ENCODE measurements at regions not wholly inside any gene's neighbourhood (a gene's known extent, or its start where the extent isn't known, plus 50 kb on each side); places are given as distances from the start of the nearest gene placed in this dataset.

DNA sequence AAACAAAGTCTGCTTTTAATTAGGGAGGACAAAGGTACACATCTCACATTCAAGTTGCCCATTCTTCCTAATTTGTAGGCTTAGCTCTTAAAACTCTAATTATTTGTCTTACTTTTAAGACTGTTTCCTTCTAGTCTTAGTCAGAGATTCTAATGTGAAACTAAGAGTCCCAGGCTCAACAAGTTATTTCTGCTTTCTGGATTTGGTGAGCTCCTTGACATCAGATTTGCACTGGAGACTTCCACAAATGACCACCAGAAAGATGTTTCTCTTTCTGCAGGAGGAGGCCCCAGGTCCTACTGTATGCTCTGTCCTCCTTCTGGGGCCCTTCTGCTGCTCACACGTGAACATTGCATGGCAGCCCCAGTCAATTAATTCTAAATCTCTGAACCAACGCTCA lies 194.2 kb upstream of the JUN start:
- DNase-seq = no peak

DNA sequence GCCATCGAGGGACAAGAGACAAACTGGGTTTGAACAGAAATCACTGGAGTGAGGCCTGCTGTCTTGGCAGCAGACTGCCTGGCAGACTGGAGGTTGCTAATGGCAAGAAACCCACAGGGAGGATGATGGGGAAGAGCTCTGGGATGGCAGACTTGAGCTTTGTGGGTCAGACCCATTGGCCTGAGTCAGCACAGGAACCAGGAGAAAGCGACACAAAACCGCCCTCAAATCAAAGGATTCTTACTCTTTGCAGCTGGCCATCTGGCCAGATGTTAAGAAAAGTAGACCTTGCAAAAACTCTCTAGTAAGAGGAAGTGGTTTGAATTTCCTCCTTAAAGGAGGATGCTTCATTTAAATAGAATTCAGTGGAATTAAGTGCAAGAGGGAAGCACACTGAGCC lies 195.2 kb upstream of the JUN start:
- no peak for DNase-seq

DNA sequence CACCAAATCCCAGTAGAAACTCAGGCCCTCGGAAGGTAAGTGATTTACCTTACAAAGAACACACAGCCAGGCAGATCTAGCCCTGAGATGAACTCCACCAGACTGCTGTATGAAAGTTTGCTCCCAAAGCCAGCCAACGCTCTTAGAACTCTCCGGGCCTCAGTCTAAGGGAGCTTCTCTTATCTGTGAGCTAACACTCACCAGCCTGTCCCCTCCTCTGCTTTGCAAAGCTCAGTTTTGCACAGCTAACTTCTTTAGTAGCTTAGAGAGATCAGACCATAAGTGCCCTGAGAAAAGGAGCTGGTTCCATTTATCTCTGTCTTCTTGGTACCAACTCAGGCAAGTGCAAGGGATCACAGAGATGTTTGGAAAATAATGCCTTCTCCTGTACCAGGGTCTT lies 195.8 kb upstream of the JUN start:
- DNase-seq = no peak

DNA sequence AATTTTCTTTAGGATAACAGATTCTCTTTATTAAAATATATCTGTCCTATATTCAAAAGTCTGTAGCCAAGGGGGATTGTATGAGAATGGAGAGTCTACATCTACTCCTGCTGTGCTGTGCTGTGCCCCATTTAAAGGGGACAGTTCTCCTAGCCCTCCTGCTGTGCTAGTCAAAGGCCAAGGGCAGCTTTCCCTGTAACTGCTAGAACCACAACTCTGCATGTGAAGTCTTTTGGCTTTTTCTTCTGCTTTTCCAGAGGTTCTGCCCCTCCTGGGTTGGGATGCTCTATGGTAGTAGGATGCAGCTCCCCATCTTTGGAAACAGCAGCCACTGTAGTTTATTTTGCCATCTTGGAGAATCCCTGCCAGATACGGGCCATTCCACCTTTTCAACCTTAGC lies 197.5 kb upstream of the JUN start:
- no peak for DNase-seq

DNA sequence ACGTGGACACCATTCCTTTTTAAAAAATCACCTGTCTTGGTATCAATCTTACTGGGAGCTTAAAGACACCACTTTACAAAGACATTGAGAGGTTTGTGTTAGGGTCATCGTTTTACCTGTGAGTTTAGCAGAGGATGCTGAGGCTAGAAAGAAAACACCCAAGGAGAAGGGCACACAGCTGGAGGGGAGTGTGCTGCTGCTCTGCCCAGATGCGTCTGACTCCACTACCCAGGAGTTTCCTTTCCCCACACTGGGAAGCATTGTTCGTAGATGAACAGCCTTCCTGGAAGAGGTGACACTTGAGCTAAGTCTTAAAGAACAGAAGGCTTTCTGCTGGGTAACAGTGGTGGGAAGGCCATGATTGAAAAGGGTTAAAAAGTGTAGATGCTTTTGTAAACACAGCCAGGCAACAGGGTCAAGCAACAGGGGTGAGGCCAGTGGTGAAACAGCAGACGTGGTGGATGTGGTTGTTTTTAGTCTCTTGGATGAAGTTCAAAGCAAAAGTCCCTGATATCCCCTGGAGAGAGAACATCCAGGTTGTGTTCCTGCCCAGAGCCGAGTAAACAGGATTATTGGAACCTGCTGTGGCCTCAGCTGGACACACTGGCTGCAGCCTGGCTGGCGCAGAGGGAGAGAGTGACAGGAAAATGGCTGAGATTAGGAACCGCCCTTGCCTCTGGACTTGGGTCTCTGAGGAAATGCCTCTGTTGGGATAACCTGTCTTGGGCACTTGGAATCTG lies 198.6 kb upstream of the JUN start:
- no peak for DNase-seq

DNA sequence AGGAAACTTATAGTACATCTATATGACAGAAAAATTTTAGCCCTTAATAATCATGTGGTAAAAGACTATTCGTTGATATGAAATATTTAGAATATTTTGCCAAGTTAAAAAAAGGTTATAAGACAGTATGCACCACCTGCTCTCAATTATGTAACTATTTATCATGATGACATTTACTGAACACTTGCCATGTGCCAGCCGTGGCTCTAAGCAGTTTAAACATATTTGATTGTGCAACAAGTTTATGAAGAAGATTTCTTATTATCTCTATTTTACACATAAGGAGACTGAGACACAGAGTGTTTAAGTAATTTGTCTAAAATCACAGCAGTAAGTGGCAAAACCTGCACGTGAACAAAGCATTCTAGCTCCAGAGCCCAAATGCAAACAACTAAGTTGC lies 199.3 kb upstream of the JUN start:
- DNase-seq = no peak

DNA sequence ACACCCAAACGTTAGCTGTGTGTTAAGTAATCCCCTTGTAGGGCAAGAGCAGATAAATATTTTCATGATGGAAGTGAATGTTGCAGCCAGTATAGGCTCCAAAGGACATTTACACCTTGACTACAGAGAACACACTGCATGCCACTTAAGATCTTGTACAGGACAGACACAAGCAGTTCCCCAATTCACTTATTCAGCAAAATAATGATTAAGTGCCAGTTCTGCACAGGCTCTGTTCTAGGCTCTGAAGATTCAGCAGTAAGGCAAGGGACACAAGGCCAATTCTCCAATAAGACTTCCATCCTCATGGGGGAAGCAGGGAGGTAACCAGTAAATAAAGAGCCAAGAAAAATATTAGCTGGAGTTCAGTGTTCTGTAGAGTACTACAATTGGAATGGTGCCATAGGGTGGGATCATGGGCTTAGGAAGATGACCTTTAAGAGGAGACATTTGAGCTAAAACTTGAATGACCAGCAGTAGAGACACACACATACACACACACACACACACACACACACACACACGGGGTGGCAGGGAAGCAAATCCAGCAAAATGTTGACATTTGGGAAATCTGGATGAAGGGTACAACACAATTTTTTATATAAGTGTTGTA lies 199.9 kb upstream of the JUN start:
- DNase-seq = no peak

DNA sequence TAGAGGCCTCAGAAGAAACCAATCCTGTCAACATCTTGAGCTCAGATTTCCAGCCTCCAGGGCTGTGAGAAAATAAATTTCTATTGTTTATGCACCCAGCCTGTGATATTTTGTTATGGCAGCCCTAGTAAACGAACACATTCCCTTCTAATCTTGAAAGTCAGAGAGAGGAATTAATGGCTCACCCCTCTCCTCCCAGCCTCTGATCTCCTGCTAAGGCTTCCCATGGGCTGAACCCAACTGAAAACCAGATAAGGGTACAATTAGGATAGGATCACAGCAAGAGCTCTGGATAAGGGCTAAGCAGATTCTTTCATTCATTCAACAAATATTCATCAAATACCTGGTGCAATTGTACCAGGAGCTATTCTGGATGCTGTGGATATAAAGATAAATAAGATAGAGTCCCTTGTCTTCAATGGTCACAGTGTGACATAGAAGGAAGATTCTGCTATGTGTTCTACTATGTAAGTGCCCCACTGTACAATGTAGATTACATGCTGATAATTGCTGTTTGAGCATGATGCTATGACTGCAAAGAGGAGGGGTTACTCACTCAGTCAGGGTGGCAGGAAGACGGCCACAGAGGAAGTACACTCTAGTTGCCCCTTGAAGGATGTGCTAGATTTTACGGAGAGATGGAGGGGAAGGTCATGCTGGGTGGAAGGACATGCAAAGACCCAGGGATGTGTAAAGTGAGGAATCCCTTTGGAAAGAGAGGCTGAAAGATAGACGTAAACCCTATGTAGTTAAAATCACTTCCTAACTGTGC lies 203.3 kb upstream of the JUN start:
- DNase-seq = no peak

DNA sequence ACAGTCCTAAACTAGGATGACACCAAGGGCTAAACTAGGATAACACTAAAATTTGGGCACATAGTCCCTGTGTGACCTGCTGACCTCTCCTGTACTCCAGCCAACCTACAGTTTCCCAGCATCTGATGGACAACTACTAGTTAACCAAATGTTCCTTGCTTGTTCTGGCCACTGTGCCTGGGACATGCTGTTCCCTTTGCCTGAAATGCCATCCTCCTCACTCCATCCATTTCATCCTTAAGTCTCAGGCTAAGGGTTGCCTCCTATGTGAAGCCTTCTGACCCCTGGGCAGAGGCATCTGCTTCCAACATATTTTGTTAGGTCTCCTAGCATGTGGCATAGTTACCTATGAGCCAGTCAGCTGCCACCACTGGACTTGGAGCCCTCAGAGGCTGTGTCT lies 204.9 kb upstream of the JUN start:
- DNase-seq = no peak

DNA sequence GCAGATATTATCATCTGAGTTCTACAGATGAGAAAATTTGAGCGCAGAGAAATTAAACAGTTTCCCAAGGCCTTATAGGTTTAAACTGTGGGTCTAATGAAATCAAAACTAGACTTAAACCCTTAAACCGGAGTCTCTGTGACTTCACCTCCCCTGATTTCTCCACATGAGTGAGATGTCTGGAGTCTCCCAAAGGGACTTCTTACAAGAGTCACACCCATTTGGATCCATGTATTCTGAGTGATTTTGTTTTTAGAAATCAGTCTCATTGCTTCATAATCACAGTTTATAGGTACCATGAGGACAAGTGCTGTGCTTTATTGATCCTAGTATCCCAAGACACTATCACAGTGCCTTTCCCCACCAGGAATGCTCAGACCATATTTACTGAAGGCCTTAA lies 206.0 kb upstream of the JUN start:
- DNase-seq = no peak

DNA sequence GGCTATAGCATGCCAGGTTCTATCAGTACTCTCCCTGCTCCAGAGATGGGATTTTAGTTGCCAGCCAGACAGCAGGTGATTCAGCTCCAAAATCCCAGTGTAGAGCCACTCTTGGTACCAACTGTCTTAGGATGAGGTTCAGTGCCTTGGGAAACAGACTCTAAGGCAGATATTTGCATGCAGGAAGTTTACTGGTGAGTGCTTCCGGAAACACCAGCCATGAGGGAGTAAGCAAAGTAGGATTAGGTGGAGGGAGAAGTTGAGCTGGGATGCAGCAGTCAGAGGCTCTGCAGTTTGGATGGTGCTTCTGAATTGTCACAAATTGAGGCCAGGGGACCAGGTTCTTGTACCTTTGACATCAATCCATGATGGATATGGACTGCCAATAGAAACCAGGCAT lies 207.5 kb upstream of the JUN start:
- DNase-seq = no peak

DNA sequence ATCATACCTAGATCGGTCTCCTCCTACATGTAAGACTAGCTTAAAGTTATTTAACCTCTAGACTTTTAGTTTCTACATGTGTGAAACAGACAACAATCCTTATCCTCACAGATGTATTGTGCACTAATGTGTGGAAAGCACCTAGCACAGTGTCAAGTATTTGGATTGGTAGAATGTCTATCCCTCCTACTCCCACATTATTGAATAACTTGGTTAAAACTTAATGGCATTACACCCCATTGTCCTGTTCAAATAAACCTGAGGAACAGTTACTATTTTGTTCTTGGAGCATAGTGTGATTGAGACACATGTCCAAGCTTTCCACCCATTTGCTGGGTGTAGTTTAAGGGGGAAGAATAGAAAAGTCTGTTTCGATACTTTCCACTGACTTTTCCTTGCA lies 208.8 kb upstream of the JUN start:
- no peak for DNase-seq

DNA sequence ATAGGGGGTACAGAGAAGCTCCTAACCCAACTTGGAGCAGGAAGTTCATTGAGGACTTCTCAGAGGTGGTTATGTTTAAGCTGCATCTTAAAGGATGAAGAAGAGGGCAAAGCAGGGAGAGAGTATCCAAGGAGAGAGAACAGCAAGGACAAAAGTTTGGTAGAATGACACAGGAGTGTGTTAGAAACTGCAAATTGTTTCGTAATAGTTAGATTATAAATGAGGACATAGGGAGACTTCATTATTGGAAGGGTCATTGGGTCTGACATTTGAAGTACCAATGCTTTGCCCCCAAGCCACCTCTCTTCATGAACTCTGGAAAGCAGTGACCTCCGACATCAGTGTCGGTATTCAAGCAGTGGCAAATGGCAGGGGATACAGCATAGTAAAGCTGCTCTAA lies 209.6 kb upstream of the JUN start:
- no peak for DNase-seq

DNA sequence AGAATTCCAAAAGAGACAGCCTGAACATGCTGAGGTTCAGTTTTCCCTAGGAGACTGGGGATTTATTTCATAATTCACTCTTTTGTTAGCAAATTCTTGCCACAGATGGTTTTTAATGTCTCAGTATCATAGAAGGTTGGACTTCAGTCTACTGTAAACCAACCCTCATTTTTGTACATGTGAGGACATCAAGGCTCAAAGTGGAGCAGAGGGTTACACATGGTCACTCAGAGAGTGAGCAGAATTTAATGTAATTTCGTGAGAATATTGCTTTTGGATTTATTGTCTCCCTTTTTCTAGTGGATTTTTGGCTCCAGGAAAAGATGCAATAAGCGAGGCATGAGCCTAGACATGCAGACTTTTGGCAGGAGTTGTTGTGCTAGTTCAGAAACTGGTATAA lies 210.8 kb upstream of the JUN start:
- no peak for DNase-seq

DNA sequence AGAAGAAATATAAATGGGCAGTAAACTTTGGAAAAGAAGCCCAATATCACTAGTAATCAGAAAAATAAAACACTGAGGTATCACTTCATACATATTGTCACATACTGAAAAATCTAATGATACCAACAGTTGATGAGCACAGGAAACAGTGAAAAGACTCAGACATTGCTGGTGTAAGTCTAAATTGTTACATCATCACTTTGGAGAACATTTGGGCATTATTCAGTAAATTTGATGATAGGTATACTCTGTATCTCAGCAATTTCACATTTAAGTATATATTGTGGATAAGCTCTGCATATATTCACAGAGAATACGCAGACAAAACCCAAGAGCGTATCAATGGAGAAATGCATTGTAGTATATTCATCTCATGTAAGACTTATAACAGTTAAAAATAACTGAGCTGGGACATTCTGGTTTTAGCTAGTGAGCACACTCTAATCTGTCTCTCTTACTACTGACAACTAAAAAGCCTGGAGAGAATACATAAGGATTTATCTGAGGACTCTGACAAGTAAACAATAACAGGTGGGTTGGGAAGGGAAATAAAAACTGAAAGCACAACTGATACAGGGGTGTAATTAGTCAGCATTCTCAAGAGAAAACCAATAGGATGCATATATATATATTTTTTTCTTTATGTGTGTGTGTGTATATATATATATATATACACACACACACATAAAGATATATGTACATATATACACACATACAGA lies 212.7 kb upstream of the JUN start:
- DNase-seq = no peak

DNA sequence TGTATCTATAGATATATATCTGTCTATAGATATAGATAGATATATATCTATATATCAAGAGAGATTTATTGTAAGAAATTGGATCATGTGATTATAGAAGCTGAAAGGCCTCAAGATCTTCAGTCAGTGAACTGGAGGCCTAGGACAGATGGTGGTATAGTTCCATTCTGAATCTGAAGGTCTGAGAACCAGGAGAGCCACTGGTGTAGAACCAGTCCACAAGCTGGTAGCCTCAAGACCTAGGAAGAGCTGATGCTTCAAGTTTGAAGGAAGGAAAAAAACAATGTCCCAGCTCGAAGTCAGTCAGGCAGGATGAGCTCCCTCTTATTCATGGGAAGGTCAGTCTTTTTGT lies 213.2 kb upstream of the JUN start:
- DNase-seq = no peak

DNA sequence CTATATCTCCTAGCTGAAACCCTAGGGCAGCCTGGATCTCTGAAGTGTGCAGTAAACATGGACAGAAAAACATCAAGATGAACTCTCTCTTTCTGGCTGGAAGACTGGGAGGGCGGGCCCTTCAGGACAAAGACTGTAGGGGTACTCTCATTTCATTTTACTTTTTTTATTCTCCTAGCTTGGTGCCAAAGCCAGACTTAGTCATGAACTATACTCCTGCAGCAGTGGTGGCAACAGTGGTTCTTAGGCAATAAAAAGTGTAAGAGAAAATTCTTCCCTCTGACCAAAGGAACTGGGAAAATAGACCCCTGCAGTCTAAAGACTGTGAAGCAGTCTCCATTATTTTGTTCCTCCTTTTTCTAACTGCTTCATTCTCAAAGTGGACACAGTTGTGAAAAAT lies 213.8 kb upstream of the JUN start:
- DNase-seq = no peak

DNA sequence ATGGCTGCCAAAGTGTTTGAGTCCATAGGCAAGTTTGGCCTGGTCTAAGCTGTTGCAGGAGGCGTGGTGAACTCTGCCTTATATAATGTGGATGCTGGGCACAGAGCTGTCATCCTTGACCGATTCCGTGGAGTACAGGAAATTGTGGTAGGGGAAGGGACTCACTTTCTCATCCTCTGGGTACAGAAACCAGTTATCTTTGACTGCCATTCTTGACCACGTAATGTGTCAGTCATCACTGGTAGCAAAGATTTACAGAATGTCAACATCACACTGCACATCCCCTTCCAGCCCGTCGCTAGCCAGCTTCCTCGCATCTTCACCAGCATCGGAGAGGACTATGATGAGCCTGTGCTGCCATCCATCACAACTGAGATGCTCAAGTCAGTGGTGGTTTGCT lies 215.8 kb upstream of the JUN start:
- DNase-seq = no peak

DNA sequence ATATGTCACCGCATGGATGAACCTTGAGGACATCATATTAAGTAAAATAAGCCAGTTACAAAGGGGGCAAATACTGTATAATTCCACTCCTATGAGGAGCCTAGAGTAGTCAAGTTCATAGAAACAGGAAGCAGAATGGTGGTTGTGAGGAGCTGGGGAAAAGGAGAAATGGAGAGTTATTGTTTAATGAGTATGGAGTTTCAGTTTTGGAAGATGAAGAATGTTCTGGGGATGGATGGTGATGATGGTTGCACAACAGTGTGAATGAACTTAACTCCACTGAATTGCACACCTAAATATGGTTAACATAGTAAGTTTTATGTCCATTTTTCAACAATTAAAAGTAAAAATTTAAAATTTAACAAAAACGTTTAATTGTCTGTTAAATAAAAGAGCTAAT lies 220.9 kb upstream of the JUN start:
- no peak for DNase-seq

DNA sequence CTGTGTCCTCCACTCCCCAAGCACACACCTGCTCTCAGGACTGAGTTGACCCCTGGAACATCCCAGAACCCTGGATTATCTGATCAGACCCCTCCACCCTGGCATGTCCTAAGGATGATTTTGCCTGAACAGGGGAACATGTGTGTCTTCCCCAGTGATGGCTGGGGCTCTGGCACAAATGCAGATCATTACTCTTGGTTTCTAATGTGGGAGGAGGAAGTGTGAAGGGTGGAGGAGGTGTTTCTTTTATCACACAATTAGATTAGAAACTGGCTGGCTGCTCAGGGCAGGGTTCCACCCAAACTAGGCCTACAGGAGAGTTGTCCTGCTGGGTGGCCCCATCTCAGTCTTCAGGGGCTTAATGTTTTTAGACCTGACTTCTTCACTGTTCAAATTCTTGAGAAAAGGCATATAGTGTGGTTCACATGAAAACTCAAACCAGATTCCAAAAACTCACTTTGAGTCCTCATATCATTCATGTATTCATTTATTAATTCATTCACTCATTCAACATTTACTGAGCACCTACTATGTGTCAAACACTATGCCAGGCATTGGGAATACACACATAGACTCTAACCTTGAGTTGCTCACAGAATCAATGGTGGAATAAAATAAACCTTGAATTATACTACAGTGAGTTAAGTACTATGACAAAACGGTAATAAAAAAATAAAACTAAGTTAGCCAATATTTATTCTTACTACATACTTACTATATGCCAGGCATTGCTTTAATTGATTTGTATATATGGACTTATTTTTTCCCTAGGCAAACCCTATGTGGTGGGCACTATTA lies 221.8 kb upstream of the JUN start:
- DNase-seq = no peak

DNA sequence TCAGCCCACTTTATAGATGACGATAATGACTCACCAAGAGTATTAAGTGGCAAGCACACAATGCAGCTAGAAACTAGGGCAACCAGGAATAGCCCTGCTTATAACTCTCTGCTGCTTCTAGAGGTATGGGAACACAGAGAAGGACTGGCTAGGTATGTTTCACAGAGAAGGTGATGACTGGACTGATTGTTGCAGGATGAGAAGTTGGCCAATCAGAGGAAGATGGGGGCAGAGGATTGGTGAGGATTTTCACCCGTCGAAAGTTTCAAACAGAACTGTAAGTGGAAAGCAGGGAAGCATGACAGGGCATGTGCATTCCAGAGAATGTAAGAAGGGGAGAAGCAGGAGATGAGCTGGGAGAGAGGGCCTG lies 222.4 kb upstream of the JUN start:
- no peak for DNase-seq

DNA sequence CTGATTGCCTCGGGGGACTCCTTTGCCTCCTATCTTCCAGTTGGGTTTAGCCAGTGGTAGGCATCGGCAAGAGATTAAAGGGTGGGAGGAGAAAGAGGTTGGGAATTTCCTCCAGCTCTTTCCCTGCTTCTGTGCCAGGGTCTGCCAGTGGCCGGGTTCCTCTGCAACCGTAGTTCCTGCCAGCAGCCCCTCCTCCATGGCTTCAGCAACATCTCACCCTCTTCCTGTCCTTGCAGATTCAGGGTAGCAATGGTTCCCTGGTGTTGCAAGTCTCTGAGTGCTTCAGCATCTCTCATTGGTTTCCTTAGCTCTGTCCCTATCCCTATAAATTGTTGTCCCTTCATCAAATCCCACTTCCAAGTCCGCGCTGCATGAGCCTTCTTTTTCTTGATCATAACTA lies 223.1 kb upstream of the JUN start:
- no peak for DNase-seq

DNA sequence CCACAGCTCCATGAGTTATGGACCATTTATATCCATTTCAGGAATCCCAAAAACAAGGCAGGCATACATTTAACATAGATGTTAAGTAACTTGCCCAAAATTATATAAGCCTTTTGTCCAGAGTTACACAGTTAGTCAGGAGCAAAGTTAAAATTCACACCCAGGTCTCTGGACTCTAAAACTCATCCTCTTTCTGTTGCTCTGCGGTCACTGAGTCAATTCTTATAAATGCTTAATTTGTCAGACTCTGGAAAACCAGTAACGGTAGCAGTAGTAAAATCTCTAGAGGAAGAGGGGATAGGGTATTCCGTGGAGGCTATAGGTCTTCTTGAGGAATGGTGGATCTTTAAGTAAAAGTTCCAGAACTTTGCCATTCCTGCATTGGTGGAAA lies 223.6 kb upstream of the JUN start:
- DNase-seq = no peak
